GM18907 (cell line): ENCODE measurements at regions not wholly inside any gene's neighbourhood (a gene's known extent, or its start where the extent isn't known, plus 50 kb on each side); places are given as distances from the start of the nearest gene placed in this dataset.

Experiments
- ATAC-seq: cut with Tn5 transposase; IDR thresholded peaks from one replicate; pipeline ENCODE4 v1.9.1; 2021; ENCODE audit warnings: mild to moderate bottlenecking, moderate library complexity; ENCODE audit not compliant: unreplicated experiment

- no peak for ATAC-seq
Observed at GRCh38 chr3:144361002-144361401, 389.4 kb downstream of the DIPK2A start.

GRCh38 chr3:144362126-144362525 lies 390.5 kb downstream of the DIPK2A start:
- ATAC-seq: no peak

GRCh38 chr3:144363856-144364255 lies 392.2 kb downstream of the DIPK2A start:
- ATAC-seq: no peak

- no peak for ATAC-seq
Observed at GRCh38 chr3:144364737-144365136, 393.1 kb downstream of the DIPK2A start.

GRCh38 chr3:144369129-144369879 lies 397.7 kb downstream of the DIPK2A start:
- no peak for ATAC-seq

- ATAC-seq: no peak
Observed at GRCh38 chr3:144375088-144375487, 403.5 kb downstream of the DIPK2A start.

GRCh38 chr3:144380849-144381248 lies 409.2 kb downstream of the DIPK2A start:
- no peak for ATAC-seq

GRCh38 chr3:144381607-144382006 lies 410.0 kb downstream of the DIPK2A start:
- ATAC-seq: no peak

GRCh38 chr3:144384241-144384979 lies 412.8 kb downstream of the DIPK2A start:
- no peak for ATAC-seq

- ATAC-seq: no peak
Observed at GRCh38 chr3:144390786-144391185, 419.2 kb downstream of the DIPK2A start.

GRCh38 chr3:144391236-144391635 lies 419.6 kb downstream of the DIPK2A start:
- ATAC-seq: no peak

- ATAC-seq: no peak
Observed at GRCh38 chr3:144394032-144394431, 422.4 kb downstream of the DIPK2A start.

GRCh38 chr3:144402430-144402829 lies 430.8 kb downstream of the DIPK2A start:
- no peak for ATAC-seq

- ATAC-seq: no peak
Observed at GRCh38 chr3:144403040-144403457, 431.4 kb downstream of the DIPK2A start.

GRCh38 chr3:144407335-144407734 lies 435.7 kb downstream of the DIPK2A start:
- ATAC-seq: no peak

- no peak for ATAC-seq
Observed at GRCh38 chr3:144409319-144409718, 437.7 kb downstream of the DIPK2A start.

GRCh38 chr3:144413068-144413467 lies 441.4 kb downstream of the DIPK2A start:
- ATAC-seq: no peak

- no peak for ATAC-seq
Observed at GRCh38 chr3:144415492-144415891, 443.9 kb downstream of the DIPK2A start.

GRCh38 chr3:144424606-144425005 lies 453.0 kb downstream of the DIPK2A start:
- no peak for ATAC-seq

- ATAC-seq: no peak
Observed at GRCh38 chr3:144426366-144426765, 454.7 kb downstream of the DIPK2A start.

- no peak for ATAC-seq
Observed at GRCh38 chr3:144426967-144427366, 455.3 kb downstream of the DIPK2A start.

- peak; percentile 86 for ATAC-seq
Observed at GRCh38 chr3:144429719-144430121, 458.1 kb downstream of the DIPK2A start.
